Loucy (cell line): ENCODE measurements at regions not wholly inside any gene's neighbourhood (a gene's known extent, or its start where the extent isn't known, plus 50 kb on each side); places are given as distances from the start of the nearest gene placed in this dataset.

Experiments
- EZH2phosphoT487 ChIP-seq: fragments of 200-600 bp; IDR thresholded peaks from 2 replicates; pipeline ENCODE4 v1.6.1; 2018; ENCODE audit warnings: antibody characterized with exemption, mild to moderate bottlenecking, moderate library complexity, borderline replicate concordance
- TF ChIP-seq, protein P1 (sequence below): fragments of 200-600 bp; sonication (generic); conservative IDR thresholded peaks from 2 replicates; pipeline ENCODE4 v1.5.1; 2014; ENCODE audit warnings: mild to moderate bottlenecking, antibody characterized with exemption, low read length

DNA sequence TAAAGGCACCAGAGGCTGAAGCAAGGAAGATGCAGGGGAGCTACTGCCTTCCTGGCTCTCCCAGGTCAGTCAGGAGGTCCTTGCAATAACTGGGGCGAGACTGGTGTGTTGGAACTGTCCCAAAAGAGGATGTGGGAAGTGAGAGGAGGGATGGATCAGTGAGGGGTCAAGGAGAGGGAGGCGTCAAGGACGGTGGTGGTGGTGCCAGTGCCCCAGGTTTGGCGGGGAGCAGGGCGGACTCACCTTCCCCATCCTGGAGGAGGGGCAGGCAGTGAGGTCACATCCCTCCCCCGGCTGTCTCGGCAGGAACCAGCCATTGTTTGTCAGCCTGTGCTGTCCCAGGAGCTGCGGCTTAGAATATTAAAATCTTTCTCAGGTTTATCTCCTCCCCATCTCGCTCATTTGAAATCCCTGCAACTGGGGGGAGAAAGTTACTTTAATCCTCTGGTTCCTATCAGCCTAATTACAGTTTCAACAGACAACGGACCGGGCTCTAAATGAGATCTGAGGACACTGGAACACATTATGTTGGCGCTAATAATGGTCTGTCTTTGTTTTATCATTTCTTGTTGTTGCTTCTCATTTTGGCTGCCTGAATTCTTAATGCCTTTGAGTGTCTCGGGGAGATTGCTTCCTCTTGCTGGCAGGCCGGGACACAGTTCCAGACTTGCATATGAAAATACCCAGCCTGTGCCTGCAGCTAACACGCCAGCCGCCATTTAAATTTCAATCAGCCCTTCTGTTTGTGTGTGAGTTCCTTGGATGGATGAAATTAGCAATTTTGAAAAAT, 387.5 kb downstream of the RPS24 start:
- TF ChIP-seq, protein P1, sequence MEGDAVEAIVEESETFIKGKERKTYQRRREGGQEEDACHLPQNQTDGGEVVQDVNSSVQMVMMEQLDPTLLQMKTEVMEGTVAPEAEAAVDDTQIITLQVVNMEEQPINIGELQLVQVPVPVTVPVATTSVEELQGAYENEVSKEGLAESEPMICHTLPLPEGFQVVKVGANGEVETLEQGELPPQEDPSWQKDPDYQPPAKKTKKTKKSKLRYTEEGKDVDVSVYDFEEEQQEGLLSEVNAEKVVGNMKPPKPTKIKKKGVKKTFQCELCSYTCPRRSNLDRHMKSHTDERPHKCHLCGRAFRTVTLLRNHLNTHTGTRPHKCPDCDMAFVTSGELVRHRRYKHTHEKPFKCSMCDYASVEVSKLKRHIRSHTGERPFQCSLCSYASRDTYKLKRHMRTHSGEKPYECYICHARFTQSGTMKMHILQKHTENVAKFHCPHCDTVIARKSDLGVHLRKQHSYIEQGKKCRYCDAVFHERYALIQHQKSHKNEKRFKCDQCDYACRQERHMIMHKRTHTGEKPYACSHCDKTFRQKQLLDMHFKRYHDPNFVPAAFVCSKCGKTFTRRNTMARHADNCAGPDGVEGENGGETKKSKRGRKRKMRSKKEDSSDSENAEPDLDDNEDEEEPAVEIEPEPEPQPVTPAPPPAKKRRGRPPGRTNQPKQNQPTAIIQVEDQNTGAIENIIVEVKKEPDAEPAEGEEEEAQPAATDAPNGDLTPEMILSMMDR: no peak
- no peak for TF ChIP-seq EZH2phosphoT487
